Thymus (tissue), 11 donors: ENCODE measurements at regions not wholly inside any gene's neighbourhood (a gene's known extent, or its start where the extent isn't known, plus 50 kb on each side); places are given as distances from the start of the nearest gene placed in this dataset.
"Not testable (repeated sequence)": the region's sequence is repeated elsewhere in the genome, so short reads cannot be mapped to it uniquely, and the experiment has no call there.

ENCODE experiments used
- DNase-seq, 9 donors: peaks; one replicate each; pipeline ENCODE4 v3.0.0-alpha.2; 2013; ENCODE audit warnings: low spot score in 9 of 9, low read depth in 6 of 9, missing footprints in 1 of 9
- H3K27ac ChIP-seq, 2 donors: one replicate each; pipeline ENCODE4 v1.5.1; 2013; ENCODE audit warnings: control low read depth in 1 of 2, low read depth in 1 of 2, low read length in 1 of 2, mild to moderate bottlenecking in 1 of 2, moderate library complexity in 1 of 2
- H3K27me3 ChIP-seq, 2 donors: one replicate each; pipeline ENCODE4 v1.5.1; 2013; ENCODE audit warnings: low read length in 1 of 2; ENCODE audit not compliant: control insufficient read depth in 2 of 2, insufficient read depth in 1 of 2
- H3K36me3 ChIP-seq, 2 donors: one replicate each; pipeline ENCODE4 v1.5.1; 2013; ENCODE audit warnings: low read length in 1 of 2, mild to moderate bottlenecking in 1 of 2, moderate library complexity in 1 of 2; ENCODE audit not compliant: control insufficient read depth in 2 of 2, insufficient read depth in 2 of 2
- H3K4me1 ChIP-seq, 2 donors: one replicate each; pipeline ENCODE4 v1.5.1; 2013; ENCODE audit warnings: low read length in 2 of 2; ENCODE audit not compliant: control insufficient read depth in 2 of 2, insufficient read depth in 2 of 2
- H3K4me3 ChIP-seq, 2 donors: one replicate each; pipeline ENCODE4 v1.5.1; 2013; ENCODE audit warnings: low read length in 2 of 2, control low read depth in 1 of 2, mild to moderate bottlenecking in 1 of 2
- H3K9me3 ChIP-seq, 2 donors: one replicate each; pipeline ENCODE4 v1.5.1; 2013; ENCODE audit warnings: low read length in 1 of 2, mild to moderate bottlenecking in 1 of 2; ENCODE audit not compliant: control insufficient read depth in 2 of 2, insufficient read depth in 1 of 2
- WGBS: extraction: QIAGEN DNeasy Blood & Tissue Kit; methylation state at CpG from one replicate; pipeline ENCODE4 v1.1.7; 2013; 5-methylcytosine and 5-hydroxymethylcytosine counted together
- donor health status: healthy.

GRCh38 chr20:53859684-53860083, 210.7 kb downstream of the BCAS1 start:
- no peak for DNase-seq
- Histone ChIP-seq H3K27me3 (no peaks in the 10 kb centered on the region), H3K36me3 (no peaks in the 10 kb centered on the region), H3K4me1 (peaks cover 14 to 21% of the 10 kb centered on the region in 2 donors), H3K27ac (no peak overlapping the region), H3K9me3 (no peaks in the 10 kb centered on the region), H3K4me3 (no peak overlapping the region)
- 92% methylated on average over 5 of the region's 5 CpGs for WGBS

DNA sequence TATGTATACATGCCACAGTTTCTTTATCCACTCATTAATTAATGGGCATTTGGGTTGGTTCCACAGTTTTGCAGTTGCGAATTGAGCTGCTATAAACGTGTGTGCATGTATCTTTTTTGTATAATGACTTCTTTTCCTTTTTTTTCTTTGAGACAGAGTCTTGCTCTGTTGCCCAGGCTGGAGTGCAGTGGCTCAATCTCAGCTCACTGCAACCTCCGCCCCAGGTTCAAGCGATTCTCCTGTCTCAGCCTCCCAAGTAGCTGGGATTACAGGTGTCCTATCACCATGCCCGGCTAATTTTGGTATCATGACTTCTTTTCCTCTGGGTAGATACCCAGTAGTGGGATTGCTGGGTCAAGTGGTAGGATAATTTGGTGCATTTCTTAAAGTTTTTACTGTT, 211.4 kb downstream of the BCAS1 start:
- peaks cover 14 to 21% of the 10 kb centered on the region in 2 donors for H3K4me1 ChIP-seq
- H3K36me3 ChIP-seq, H3K27ac ChIP-seq, H3K9me3 ChIP-seq, DNase-seq, H3K27me3 ChIP-seq, H3K4me3 ChIP-seq: not testable (repeated sequence)
- 98% methylated on average over 5 of the region's 5 CpGs for WGBS

- WGBS, result 98% methylated on average over 3 of the region's 3 CpGs
These were observed 211.9 kb downstream of the BCAS1 start for GRCh38 chr20:53858516-53858915.

DNA sequence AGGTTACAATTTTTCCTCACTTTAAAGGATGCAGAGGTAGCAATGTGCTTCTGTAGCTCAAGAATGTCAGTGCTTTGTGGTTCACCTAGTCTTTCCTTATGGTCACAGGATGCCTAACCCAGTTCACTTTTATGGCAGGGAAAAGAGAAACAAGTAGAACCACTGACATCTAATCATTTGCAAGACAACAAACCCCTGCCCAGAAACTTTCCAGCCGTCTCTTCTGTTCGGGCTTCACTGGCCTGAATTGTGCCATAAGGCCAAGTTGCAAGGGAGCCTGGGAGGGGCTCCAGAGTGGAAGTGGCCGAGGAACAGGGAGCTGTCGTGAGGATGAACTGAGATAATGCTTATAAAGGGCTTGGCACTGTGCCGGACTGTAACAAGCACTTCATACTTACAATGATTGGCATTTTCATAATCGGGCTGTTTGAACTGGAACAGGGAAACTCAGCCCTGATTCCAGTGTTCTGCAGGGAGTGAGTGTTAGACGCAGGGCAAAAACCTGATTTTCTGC, 212.6 kb downstream of the BCAS1 start:
- 85% methylated on average over 7 of the region's 7 CpGs for WGBS
- DNase-seq, result peak in 1 of 9 donors; percentile 45
- H3K27ac ChIP-seq, result peak overlapping the region; percentile 13 to 80

More at GRCh38 chr20:53858516-53858915, 211.9 kb downstream of the BCAS1 start:
- DNase-seq, H3K27ac ChIP-seq, H3K36me3 ChIP-seq, H3K27me3 ChIP-seq, H3K9me3 ChIP-seq, H3K4me3 ChIP-seq: not testable (repeated sequence)
- peaks cover 14 to 21% of the 10 kb centered on the region in 2 donors for H3K4me1 ChIP-seq

GRCh38 chr20:53856300-53857295, 213.8 kb downstream of the BCAS1 start:
- WGBS, result 97% methylated on average over 5 of the region's 5 CpGs
- Histone ChIP-seq H3K27ac (peak overlapping the region in 1 of 2 donors; percentile 3), H3K36me3 (no peaks in the 10 kb centered on the region), H3K27me3 (no peaks in the 10 kb centered on the region), H3K4me1 (peaks cover 14 to 25% of the 10 kb centered on the region in 2 donors), H3K4me3 (no peak overlapping the region), H3K9me3 (no peaks in the 10 kb centered on the region)
- no peak for DNase-seq

More for the DNA sequence above, 212.6 kb downstream of the BCAS1 start:
- H3K9me3 ChIP-seq, result no peaks in the 10 kb centered on the region
- peaks cover 14 to 21% of the 10 kb centered on the region in 2 donors for H3K4me1 ChIP-seq
- H3K36me3 ChIP-seq, result no peaks in the 10 kb centered on the region
- H3K4me3 ChIP-seq, result no peak overlapping the region
- no peaks in the 10 kb centered on the region for H3K27me3 ChIP-seq

DNA sequence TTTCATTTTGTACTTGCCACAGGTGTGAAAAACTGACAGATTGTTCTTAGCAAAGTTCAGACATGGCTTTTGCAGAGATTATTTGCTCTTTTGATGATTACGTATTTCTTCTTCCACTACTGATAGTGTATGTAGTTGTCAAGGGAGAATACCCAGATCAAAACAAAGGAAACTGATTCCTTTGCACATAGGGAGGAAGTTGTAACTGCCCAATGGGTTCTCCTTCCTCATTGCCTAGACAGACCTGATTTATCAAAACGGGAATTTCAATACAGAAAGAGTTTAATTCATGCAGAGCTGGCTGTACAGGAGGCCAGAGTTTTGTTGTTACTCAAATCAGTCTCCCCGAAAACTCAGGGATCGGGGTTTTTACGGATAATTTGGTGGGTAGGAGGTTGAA, 214.7 kb downstream of the BCAS1 start:
- peak in 1 of 9 donors; percentile 41 for DNase-seq
- no peaks in the 10 kb centered on the region for H3K27me3 ChIP-seq
- H3K36me3 ChIP-seq, result no peaks in the 10 kb centered on the region
- WGBS, result 68% methylated on average over 5 of the region's 5 CpGs
- H3K9me3 ChIP-seq, result no peaks in the 10 kb centered on the region
- H3K27ac ChIP-seq, result peak overlapping the region in 1 of 2 donors; percentile 3
- H3K4me1 ChIP-seq, result peaks cover 14 to 25% of the 10 kb centered on the region in 2 donors
- H3K4me3 ChIP-seq, result no peak overlapping the region

DNA sequence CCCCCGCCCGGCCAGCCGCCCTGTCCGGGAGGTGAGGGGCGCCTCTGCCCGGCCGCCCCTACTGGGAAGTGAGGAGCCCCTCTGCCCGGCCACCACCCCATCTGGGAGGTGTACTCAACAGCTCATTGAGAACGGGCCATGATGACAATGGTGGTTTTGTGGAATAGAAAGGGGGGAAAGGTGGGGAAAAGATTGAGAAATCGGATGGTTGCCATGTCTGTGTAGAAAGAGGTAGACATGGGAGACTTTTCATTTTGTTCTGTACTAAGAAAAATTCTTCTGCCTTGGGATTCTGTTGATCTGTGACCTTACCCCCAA, 215.8 kb downstream of the BCAS1 start:
- not testable (repeated sequence) for H3K4me3 ChIP-seq, H3K9me3 ChIP-seq, H3K36me3 ChIP-seq, H3K27me3 ChIP-seq, H3K27ac ChIP-seq, DNase-seq
- WGBS, result 98% methylated on average over 6 of the region's 10 CpGs
- peaks cover 14 to 25% of the 10 kb centered on the region in 2 donors for H3K4me1 ChIP-seq

- Histone ChIP-seq H3K36me3 (no peaks in the 10 kb centered on the region), H3K27me3 (no peaks in the 10 kb centered on the region), H3K4me3 (no peak overlapping the region), H3K9me3 (no peaks in the 10 kb centered on the region), H3K4me1 (peaks cover 20 to 31% of the 10 kb centered on the region in 2 donors), H3K27ac (peak overlapping the region in 1 of 2 donors; percentile 8)
- WGBS, result 95% methylated on average over 4 of the region's 4 CpGs
- DNase-seq, result no peak
These were observed 217.2 kb downstream of the BCAS1 start for GRCh38 chr20:53853111-53853713.

DNA sequence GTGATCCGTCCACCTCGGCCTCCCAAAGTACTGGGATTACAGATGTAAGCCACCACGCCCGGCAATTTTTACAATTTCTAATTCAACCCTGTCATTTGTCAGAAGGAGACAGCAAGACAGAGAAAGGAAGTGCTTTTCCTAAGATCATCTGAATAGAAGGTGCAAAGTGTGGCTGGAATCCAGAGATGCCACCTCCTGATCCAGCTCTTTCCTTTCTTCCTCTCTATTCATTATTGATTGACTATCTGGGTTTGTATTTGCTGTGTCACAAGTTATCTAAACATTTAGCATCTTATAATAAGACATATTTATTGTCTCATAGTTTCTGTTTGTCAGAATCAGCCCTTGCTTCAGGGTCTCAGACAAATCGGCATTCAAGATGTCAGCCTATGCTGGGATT, 217.7 kb downstream of the BCAS1 start:
- H3K27ac ChIP-seq, result no peak overlapping the region
- H3K4me3 ChIP-seq, result no peak overlapping the region
- no peaks in the 10 kb centered on the region for H3K9me3 ChIP-seq
- no peak for DNase-seq
- H3K4me1 ChIP-seq, result peaks cover 17 to 33% of the 10 kb centered on the region in 2 donors
- no peaks in the 10 kb centered on the region for H3K27me3 ChIP-seq
- WGBS, result over 99% methylated on average over 5 of the region's 5 CpGs
- no peaks in the 10 kb centered on the region for H3K36me3 ChIP-seq
